K562 (cell line): ENCODE measurements at regions not wholly inside any gene's neighbourhood (a gene's known extent, or its start where the extent isn't known, plus 50 kb on each side); places are given as distances from the start of the nearest gene placed in this dataset.

Experiments
- U2AF1 ChIP-seq: fragments of 200-400 bp; formaldehyde crosslinking; optimal IDR thresholded peaks from 2 replicates; pipeline ENCODE3; 2017; ENCODE audit warnings: mild to moderate bottlenecking, low read depth, low read length, moderate library complexity
- ZNF507 ChIP-seq: conservative IDR thresholded peaks from 2 replicates; pipeline ENCODE4 v1.6.1; 2017; ENCODE audit warnings: missing genetic modification characterization, missing compliant biosample characterization
- TF ChIP-seq, protein P1 (sequence below): fragments of 200-600 bp; sonication (generic); IDR thresholded peaks from one replicate; pipeline ENCODE4 v1.6.1; 2012; ENCODE audit warnings: mild to moderate bottlenecking, low read depth, low read length, inconsistent platforms
- TF ChIP-seq, protein P2 (sequence below): sonication (generic); formaldehyde crosslinking; IDR thresholded peaks from 2 replicates; pipeline ENCODE4 v1.4.0; 2020; ENCODE audit warnings: mild to moderate bottlenecking, missing genetic modification reagents

DNA sequence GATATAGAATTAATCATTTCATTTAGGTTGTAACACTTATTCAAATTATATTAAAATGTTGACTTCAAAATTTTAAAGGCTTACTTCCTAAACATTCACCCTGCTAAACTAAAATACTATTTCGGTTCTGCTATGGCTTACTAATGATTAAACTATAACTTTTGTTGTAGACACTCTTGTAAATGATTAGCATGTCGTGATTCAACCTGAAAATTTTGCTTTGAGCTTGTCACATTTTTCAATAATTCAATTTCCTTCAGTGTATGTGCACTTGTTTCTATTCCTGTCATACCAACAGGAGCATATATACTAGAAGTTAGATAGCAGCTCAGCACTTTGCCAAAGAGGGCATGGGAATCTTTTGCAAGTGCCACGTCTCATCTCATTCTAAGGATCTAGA lies 1018.8 kb downstream of the AMY1C start (continued):
- TF ChIP-seq, protein P1, sequence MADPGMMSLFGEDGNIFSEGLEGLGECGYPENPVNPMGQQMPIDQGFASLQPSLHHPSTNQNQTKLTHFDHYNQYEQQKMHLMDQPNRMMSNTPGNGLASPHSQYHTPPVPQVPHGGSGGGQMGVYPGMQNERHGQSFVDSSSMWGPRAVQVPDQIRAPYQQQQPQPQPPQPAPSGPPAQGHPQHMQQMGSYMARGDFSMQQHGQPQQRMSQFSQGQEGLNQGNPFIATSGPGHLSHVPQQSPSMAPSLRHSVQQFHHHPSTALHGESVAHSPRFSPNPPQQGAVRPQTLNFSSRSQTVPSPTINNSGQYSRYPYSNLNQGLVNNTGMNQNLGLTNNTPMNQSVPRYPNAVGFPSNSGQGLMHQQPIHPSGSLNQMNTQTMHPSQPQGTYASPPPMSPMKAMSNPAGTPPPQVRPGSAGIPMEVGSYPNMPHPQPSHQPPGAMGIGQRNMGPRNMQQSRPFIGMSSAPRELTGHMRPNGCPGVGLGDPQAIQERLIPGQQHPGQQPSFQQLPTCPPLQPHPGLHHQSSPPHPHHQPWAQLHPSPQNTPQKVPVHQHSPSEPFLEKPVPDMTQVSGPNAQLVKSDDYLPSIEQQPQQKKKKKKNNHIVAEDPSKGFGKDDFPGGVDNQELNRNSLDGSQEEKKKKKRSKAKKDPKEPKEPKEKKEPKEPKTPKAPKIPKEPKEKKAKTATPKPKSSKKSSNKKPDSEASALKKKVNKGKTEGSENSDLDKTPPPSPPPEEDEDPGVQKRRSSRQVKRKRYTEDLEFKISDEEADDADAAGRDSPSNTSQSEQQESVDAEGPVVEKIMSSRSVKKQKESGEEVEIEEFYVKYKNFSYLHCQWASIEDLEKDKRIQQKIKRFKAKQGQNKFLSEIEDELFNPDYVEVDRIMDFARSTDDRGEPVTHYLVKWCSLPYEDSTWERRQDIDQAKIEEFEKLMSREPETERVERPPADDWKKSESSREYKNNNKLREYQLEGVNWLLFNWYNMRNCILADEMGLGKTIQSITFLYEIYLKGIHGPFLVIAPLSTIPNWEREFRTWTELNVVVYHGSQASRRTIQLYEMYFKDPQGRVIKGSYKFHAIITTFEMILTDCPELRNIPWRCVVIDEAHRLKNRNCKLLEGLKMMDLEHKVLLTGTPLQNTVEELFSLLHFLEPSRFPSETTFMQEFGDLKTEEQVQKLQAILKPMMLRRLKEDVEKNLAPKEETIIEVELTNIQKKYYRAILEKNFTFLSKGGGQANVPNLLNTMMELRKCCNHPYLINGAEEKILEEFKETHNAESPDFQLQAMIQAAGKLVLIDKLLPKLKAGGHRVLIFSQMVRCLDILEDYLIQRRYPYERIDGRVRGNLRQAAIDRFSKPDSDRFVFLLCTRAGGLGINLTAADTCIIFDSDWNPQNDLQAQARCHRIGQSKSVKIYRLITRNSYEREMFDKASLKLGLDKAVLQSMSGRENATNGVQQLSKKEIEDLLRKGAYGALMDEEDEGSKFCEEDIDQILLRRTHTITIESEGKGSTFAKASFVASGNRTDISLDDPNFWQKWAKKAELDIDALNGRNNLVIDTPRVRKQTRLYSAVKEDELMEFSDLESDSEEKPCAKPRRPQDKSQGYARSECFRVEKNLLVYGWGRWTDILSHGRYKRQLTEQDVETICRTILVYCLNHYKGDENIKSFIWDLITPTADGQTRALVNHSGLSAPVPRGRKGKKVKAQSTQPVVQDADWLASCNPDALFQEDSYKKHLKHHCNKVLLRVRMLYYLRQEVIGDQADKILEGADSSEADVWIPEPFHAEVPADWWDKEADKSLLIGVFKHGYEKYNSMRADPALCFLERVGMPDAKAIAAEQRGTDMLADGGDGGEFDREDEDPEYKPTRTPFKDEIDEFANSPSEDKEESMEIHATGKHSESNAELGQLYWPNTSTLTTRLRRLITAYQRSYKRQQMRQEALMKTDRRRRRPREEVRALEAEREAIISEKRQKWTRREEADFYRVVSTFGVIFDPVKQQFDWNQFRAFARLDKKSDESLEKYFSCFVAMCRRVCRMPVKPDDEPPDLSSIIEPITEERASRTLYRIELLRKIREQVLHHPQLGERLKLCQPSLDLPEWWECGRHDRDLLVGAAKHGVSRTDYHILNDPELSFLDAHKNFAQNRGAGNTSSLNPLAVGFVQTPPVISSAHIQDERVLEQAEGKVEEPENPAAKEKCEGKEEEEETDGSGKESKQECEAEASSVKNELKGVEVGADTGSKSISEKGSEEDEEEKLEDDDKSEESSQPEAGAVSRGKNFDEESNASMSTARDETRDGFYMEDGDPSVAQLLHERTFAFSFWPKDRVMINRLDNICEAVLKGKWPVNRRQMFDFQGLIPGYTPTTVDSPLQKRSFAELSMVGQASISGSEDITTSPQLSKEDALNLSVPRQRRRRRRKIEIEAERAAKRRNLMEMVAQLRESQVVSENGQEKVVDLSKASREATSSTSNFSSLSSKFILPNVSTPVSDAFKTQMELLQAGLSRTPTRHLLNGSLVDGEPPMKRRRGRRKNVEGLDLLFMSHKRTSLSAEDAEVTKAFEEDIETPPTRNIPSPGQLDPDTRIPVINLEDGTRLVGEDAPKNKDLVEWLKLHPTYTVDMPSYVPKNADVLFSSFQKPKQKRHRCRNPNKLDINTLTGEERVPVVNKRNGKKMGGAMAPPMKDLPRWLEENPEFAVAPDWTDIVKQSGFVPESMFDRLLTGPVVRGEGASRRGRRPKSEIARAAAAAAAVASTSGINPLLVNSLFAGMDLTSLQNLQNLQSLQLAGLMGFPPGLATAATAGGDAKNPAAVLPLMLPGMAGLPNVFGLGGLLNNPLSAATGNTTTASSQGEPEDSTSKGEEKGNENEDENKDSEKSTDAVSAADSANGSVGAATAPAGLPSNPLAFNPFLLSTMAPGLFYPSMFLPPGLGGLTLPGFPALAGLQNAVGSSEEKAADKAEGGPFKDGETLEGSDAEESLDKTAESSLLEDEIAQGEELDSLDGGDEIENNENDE: no peak
- TF ChIP-seq U2AF1: no peak
- no peak for TF ChIP-seq ZNF507 (tag)
- TF ChIP-seq, protein P2, sequence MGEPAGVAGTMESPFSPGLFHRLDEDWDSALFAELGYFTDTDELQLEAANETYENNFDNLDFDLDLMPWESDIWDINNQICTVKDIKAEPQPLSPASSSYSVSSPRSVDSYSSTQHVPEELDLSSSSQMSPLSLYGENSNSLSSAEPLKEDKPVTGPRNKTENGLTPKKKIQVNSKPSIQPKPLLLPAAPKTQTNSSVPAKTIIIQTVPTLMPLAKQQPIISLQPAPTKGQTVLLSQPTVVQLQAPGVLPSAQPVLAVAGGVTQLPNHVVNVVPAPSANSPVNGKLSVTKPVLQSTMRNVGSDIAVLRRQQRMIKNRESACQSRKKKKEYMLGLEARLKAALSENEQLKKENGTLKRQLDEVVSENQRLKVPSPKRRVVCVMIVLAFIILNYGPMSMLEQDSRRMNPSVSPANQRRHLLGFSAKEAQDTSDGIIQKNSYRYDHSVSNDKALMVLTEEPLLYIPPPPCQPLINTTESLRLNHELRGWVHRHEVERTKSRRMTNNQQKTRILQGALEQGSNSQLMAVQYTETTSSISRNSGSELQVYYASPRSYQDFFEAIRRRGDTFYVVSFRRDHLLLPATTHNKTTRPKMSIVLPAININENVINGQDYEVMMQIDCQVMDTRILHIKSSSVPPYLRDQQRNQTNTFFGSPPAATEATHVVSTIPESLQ: no peak
